Stimulated activated CD8-positive, alpha-beta memory T cell treated with anti-CD3 and anti-CD28 coated beads, Interleukin-12 subunit alpha, Interleukin-12 subunit beta, amount 100 ng/mL, for 24 hours (primary cell): ENCODE measurements at regions not wholly inside any gene's neighbourhood (a gene's known extent, or its start where the extent isn't known, plus 50 kb on each side); places are given as distances from the start of the nearest gene placed in this dataset.

Experiments used
- DNase-seq: peaks from one replicate; pipeline ENCODE4 v3.0.0-alpha.2; 2020; ENCODE audit errors: extremely low read depth

GRCh38 chr4:98765771-98766170 is 107.4 kb upstream of the TSPAN5 start:
- DNase-seq, result no peak

DNA sequence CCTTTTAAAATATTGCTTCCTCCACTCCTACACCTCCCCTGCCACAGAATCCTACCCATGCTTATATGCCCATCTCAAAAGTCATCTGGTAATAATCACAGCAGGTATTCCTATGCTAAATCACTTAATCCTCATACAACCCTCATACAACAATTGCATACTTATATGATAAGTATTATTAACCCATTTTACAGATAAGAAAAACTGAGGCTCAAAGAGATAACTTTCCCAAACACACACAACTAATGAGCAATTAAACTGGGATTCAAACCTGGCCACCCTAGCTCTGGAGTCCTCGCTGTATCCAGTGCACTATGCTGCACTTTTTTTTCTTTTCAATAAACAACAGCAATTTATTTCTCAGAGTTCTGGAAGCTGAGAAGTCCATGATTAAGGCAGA is 99.8 kb upstream of the TSPAN5 start:
- no peak for DNase-seq

DNA sequence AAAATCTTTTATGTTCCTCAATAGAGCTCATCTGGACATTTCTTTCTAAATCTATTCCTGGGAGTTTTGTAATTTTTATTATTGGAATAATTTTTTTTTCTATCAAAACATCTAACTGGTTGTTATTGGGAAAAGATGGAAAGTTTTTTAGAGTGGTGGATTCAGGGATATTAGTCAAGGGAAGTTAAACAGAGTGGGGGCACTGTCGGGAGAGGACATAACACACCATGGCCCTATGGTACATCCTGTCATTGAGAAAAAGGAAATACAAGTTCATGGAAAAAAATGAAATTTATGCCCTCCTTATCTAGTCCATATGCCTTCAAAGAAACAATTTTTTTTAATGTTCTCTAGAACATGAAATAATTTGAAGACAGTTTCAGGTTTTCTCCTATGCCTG is 96.3 kb upstream of the TSPAN5 start:
- DNase-seq, result no peak

DNA sequence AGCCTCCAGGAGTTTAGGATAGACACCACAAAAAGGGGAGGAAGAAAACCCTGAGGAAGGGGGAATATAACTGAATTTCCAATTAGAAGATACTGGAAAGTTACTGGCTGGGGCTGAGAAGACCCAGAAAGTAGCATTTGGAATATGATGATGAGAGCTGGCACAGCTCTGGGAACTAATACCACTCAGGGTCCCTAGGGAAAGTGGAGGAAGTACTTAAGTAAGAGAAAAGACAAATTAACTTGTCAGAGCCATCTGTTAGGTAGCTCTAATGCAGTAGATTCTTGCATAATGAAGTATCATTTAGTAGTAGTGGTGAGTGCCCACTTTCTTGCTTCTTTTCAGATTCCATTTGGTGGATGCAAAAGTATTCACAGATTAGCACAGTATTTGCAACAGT is 90.8 kb upstream of the TSPAN5 start:
- no peak for DNase-seq

GRCh38 chr4:98748609-98749008 is 90.2 kb upstream of the TSPAN5 start:
- DNase-seq, result no peak

- no peak for DNase-seq
Measured at GRCh38 chr4:98747393-98748091, 89.1 kb upstream of the TSPAN5 start.

GRCh38 chr4:98746936-98747335 is 88.5 kb upstream of the TSPAN5 start:
- no peak for DNase-seq

GRCh38 chr4:98746530-98746929 is 88.1 kb upstream of the TSPAN5 start:
- DNase-seq, result no peak

GRCh38 chr4:98745366-98745765 is 87.0 kb upstream of the TSPAN5 start:
- no peak for DNase-seq

DNA sequence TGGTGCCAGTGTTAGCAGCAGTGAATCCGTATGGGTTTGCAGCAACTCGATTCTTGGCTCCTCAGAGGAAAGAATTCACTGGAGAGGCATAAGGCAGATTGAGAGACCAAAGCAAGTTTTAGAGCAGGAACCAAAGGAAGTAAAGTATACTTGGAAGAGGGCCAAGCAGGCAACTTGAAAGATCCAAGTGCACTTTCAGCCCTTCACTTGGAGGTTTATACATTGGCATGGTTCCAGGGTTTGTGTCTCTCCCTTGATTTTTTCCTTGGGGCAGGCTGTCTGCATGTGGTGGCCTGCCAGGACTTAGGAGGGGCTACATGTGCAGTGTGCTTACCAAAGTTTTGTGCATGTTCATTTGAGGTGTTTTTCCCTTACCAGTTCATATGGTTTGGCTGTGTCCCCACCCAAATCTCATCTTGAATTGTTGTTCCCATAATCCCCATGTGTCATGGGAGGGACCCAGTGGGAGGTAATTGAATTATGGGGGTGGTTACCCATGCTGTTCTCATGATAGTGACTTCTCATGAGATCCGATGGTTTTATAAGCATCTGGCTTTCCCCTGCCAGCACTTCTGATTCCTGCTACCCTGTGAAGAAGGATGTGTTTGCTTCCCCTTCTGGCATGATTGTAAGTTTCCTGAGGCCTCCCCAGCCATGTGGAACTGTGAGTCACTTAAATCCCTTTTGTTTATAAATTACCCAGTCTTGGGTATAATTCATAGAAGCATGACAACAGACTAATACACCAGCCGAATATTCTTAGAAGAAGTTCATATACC is 86.2 kb upstream of the TSPAN5 start:
- DNase-seq, result no peak

GRCh38 chr4:98741952-98742351 is 83.5 kb upstream of the TSPAN5 start:
- no peak for DNase-seq

DNA sequence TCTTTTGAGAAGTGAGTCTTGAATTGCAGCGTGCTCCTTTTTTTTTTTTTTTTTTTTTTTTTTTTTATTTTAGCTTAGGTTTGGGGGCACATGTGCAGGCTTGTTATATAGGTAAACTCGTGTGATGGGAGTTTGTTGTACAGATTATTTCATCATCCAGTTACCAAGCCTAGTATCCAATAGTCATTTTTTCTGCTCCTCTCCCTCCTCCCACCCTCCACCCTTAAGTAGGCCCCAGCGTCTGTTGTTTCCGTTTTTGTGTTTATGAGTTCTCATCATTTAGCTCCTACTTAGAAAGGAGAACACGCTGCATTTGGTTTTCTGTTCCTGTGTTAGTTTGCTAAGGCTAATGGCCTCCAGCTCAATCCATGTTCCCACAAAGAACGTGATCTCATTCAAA is 81.3 kb upstream of the TSPAN5 start:
- no peak for DNase-seq

GRCh38 chr4:98733601-98734000 is 75.2 kb upstream of the TSPAN5 start:
- DNase-seq, result no peak

DNA sequence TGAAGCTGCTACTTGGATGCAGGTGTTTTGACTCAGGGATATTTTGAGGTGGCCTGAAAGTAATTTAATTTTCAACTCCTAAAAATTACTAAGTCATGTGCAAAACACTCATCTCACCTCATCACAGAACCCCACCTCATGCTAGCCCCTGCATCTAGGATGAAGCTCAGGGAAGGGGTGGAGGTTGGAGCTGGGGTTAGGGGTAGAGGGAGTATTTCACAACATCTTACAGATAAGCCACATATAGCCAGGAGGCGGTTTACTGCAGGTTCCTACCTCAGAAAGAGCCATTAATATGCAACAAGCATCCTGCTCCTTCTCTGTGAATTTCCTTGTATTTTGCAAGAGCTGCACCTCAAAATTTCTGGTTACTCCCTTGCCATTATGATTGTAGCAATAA is 70.5 kb upstream of the TSPAN5 start:
- DNase-seq, result no peak

DNA sequence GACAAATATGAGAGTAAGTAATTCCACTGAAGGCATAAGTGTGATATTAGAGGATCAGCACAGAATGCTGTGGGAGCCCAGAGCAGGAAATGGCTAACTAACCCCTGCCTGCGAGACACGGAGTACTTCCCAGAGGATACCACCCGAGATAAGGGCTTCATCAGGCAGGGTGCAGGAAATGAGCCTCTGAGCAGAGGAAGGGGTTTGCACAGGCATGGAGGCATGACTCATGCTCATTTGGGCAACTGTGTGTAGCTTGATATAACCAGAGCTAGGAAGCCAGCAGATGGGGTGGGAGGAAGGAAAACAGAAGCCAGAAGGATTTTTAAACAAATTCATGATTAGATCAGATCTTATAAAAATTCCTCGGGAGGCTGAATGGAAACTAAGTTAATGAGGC is 70.0 kb upstream of the TSPAN5 start:
- DNase-seq, result no peak

DNA sequence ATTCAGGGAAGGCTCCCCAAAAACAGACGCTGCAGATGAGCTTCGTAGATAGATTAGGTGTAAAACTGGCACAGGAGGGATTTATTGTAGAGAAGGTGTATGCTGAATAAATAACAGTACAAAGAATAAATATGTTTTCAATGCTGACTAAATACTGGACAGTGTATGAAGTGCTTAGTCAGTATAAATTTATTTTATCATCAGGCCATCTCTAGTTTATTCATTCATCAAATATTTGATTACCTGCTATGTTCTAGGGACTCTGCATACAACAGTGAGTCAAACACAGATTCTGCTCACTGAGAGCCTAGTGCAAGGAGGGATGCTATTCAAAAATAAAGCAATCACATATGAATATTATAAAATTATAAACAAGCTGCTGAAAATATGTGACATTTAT is 63.6 kb upstream of the TSPAN5 start:
- no peak for DNase-seq

- DNase-seq, result no peak
Measured at GRCh38 chr4:98720871-98721480, 62.6 kb upstream of the TSPAN5 start.

DNA sequence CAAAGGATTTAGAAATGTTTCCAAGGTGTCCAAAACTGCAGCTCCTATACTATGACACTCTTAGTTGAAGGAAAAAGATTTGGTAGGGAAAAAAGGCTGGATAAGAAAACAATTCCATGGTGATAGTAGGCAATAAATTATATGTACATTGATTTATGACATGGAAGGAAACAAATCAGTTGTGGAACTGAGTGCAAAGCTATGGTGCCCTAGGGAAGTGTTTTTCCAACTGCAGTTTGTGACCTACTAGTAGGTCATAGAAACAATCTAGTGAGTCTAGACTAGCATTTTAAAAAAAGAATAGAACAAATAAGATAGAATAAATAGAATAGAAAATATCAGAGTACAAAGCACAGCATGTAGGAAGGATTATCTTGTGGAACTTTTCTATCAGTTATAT is 58.4 kb upstream of the TSPAN5 start:
- DNase-seq, result no peak

- no peak for DNase-seq
Measured at GRCh38 chr4:98712607-98713006, 54.2 kb upstream of the TSPAN5 start.

DNA sequence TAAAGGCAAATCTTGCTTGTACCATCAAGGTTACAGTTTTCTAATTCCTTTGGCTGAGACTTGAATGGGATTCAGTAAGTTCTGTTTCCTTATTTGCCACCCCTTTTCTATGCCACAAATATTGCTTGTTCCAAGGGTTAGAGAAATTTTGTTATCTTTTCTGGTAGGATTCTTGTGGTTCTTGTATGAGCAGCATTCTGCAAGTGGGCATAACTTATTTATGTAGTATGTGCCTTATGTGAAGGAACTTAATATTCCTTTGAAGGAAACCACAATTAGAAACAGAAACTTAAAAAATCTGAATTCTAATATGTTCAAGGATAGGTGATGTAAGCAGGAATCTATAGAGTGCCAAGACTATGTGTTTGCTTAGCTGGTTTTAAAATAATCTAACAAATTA is 53.1 kb upstream of the TSPAN5 start:
- DNase-seq, result no peak

DNA sequence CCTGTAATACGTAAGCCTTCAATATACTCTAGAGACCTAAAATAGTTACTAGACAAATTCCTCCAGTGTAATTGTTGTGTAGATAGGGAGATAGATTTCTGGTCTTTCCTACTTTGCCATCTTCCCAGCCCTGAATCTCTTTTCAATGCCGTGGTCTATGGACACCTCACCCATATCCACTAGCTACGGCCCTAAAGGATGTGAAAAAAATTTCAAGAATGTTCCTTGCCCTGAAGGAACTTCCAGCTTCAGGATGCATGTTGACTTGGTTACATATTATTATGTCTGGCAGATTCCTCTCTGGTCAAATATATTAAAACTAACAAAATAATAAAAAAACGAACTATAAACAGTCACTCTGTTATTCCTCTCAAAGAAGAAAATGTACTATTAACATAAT is 52.4 kb upstream of the TSPAN5 start:
- DNase-seq, result no peak
